HG03558 (cell line): ENCODE measurements at regions not wholly inside any gene's neighbourhood (a gene's known extent, or its start where the extent isn't known, plus 50 kb on each side); places are given as distances from the start of the nearest gene placed in this dataset.
"Not testable (repeated sequence)": the region's sequence is repeated elsewhere in the genome, so short reads cannot be mapped to it uniquely, and the experiment has no call there.

Source experiments
- ATAC-seq: cut with Tn5 transposase; IDR thresholded peaks from one replicate; pipeline ENCODE4 v1.9.1; 2021; ENCODE audit warnings: moderate number of reproducible peaks; ENCODE audit not compliant: unreplicated experiment; ENCODE audit errors: extremely low read depth

DNA sequence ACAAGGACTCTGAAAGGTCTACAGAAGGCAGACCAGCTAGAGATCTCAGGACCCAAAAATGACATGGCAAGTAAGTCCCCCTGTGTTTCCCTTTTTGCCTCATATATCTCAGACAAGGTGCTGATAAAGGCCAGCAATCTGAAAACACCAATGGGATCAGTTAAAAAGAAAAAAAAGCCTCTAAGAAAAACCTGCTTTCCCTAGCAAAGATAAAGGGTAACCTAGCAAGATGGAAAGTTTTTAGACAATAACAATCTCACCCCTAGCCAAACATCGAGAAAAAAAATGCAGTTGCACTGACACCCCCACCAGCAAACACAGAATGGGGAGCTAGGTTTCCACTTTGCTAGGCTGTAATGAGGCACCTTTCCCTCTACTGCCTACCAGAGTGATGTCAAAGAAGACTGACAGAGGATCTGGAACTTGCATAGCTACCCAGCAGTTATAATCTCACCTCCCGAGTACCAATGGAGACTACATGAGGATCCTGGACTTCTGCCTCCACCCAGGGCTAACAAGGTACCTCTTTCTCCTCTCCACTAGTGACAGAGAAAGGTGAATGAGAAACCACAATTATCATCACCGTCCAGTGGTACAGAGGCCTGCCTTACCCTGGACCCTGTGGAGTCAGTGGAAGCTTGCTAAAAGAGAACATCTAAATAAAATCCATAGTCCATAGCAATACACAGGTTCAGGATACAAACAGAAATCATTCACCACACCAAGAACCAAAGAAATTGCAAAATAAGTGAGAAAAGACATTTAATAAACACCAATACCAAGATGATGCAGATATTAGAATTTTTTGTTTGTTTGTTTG lies 240.8 kb downstream of the ARHGAP12 start:
- no peak for ATAC-seq

GRCh38 chr10:31686599-31686998 lies 242.0 kb downstream of the ARHGAP12 start:
- ATAC-seq: no peak

- ATAC-seq: no peak
Measured at GRCh38 chr10:31683682-31684081, 244.9 kb downstream of the ARHGAP12 start.

- ATAC-seq: no peak
Measured at GRCh38 chr10:31679936-31680335, 248.7 kb downstream of the ARHGAP12 start.

GRCh38 chr10:31678575-31679516 lies 249.8 kb downstream of the ARHGAP12 start:
- no peak for ATAC-seq

- no peak for ATAC-seq
Measured at GRCh38 chr10:31678139-31678536, 250.5 kb downstream of the ARHGAP12 start.

DNA sequence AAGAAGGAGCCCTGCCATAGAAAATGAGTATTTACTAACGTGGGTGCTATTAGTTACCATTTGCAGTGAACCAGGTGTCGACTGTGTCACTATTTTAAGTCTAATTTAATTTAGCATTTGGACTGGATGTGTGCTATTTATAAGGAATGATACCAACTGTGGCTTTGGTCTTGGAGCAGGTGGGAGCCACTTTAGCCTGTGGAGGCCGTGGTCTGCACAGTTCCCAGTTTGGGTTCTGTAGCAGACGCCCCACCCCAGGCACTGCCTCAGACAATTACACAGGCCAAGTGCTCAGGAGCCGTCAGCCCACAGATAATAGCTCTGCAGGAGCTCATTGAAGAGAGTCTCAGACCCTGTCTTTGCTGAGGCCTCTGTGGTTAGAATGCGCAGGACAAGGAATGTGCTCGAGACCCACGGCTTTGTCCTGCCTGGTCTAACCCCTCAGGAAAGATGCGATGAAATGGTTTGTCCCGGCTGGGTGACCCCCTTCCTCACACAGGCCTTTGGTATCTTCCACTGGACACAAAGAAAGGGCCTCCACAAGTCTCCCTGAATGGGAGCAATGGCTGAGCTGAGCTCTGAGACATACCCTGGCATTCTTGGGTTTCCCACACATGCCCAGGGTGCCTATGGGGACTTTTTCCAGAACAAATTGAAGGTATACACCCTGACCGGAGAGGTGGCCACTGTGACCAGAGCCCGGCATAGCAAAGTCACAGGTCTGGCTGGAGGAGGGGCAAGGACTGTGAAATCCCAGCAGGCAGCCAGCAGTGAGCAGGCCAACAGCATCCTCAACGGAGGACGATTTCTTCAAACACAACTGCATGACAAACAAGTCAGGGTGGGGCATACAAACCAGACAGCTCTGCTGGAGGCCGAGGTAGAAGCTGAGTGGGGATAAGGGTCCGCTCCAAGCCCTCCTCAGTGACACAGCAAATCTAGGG lies 251.2 kb downstream of the ARHGAP12 start:
- no peak for ATAC-seq

- no peak for ATAC-seq
Measured at GRCh38 chr10:31675726-31676125, 252.9 kb downstream of the ARHGAP12 start.

DNA sequence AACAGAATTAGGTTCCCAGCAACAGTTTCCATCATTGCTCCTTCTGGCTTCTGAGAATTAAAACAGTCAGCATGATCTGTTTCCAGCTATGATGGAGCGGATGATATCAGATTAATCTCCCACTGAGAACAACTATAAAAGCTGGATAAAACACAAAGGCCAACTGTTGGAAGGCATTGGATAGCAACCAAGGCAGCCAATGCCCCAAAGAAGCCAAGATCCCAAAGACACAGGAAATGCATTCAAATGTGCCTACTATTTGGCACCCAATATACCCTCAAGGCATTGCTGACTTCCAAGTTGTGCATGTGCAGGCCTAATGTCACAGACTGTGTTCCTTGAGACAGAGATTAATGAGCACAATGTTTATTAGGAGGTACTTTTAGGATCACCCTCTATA lies 259.3 kb downstream of the ARHGAP12 start:
- ATAC-seq: no peak

DNA sequence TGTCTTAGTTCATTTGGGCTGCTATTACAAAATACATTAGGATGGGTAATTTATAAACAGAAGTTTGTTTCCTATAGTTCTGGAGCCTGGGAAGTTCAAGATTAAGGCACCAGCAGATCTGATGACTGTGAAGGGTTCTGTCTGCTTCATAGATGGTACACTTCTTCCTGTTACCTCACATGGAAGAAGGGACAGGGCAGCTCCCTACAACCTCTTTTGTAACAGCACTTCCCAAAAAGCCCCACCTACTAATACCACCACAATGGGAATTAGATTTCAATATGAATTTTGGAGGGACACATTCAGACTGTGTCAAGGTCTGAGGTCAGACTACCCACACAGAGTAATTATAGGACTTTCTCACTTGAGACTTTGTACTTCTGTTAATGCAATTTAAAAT lies 260.3 kb downstream of the ARHGAP12 start:
- no peak for ATAC-seq

DNA sequence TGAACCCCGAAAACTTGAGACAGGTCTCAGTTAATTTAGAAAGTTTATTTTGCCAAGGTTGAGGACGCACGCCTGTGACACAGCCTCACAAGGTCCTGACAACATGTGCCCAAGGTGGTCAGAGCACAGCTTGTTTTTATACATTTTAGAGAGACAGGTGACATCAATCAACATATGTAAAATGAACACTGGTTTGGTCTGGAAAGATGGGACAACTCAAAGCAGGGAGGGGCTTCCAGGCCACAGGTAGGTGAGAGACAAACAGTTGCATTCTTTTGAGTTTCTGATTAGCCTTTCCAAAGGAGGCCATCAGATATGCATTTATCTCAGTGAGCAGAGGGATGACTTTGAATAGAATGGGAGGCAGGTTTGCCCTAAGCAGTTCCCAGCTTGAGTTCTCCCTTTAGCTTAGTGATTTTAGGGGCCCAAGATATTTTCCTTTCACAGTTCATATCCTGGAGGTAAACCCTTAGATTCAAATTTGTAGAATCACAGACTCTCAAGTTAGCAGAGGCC lies 262.8 kb downstream of the ARHGAP12 start:
- not testable (repeated sequence) for ATAC-seq

GRCh38 chr10:31664803-31665202 lies 263.8 kb downstream of the ARHGAP12 start:
- ATAC-seq: no peak

GRCh38 chr10:31664071-31664470 lies 264.6 kb downstream of the ARHGAP12 start:
- ATAC-seq: not testable (repeated sequence)

DNA sequence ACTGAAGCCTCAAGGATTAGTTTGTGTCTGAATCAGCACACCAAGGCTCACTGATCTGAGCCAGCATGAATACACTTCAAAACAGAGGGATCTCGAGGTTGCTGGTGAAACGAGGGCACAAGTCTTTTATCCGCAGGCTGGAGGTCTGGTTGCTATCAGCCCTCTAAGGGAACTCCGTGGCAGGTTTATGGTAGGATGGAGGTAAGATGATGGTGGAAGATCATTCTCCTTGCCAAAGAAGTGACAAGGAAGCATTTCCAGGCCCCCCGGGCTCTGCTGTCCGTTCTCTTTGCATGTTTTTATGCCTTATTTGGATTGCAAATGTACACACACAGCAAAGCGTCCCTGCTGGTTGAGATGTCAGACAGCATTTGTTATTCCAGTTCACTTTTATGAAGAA lies 268.3 kb downstream of the ARHGAP12 start:
- ATAC-seq: no peak

GRCh38 chr10:31659665-31660064 lies 269.0 kb downstream of the ARHGAP12 start:
- ATAC-seq: no peak

- ATAC-seq: no peak
Measured at GRCh38 chr10:31657434-31657872, 271.2 kb downstream of the ARHGAP12 start.

DNA sequence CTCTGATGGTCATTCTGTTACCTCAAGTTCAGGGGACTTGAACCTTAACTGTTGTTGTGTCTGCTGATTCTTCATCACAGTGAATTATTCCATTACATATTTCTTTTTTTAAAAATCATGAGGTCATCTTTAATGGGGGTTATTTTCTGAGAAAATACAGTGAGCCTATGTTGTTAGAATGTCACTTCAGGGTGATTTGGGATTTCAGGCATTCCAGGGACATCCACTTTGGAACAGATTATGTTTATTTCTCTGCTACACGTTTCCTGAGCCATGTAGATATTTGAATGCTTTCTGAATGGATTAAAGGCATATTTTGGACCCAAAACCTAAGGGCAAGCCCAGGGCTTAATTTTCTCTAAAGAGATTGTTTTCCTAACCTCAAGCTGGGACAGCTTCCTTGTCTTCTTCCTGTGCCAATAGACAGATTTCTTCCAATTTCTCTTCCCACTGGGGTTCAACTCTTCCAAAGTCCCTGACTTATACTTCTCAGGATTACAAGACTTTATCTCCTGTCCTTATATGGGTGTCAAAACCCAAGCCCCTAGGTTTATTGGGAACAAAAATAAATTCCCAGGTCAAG lies 271.7 kb downstream of the ARHGAP12 start:
- no peak for ATAC-seq

GRCh38 chr10:31652038-31652437 lies 276.6 kb downstream of the ARHGAP12 start:
- no peak for ATAC-seq

GRCh38 chr10:31650010-31650409 lies 278.6 kb downstream of the ARHGAP12 start:
- ATAC-seq: no peak
